ENCODE measurements at regions not wholly inside any gene's neighbourhood (a gene's known extent, or its start where the extent isn't known, plus 50 kb on each side); places are given as distances from the start of the nearest gene placed in this dataset.

GRCh38 chr1:213613549-213613948, 374.2 kb upstream of the PROX1 start:
- TF ChIP-seq CTCF (IDR thresholded peaks at IDR 0.05; ENCODE audit: extremely low read depth, low read depth, low read length): no peak
- no peak for DNase-seq (ENCODE audit: insufficient read length, low spot score, missing footprints)

GRCh38 chr1:213615226-213615916, 372.4 kb upstream of the PROX1 start:
- Histone ChIP-seq H3K4me3 (ENCODE audit: insufficient read depth, low read length) (no peak overlapping the region), H4K20me1 (ENCODE audit: insufficient read depth, low read length) (no peaks in the 10 kb centered on the region), H3K4me1 (ENCODE audit: insufficient read depth, low read length) (no peaks in the 10 kb centered on the region), H3K27me3 (ENCODE audit: insufficient read depth, low read length) (no peaks in the 10 kb centered on the region), H3K9me3 (ENCODE audit: low read depth, low read length) (peaks cover 3% of the 10 kb centered on the region), H3K79me2 (ENCODE audit: insufficient read depth, low read length) (no peaks in the 10 kb centered on the region), H3K27ac (ENCODE audit: low read depth, low read length) (no peak overlapping the region), H3K4me2 (ENCODE audit: insufficient read depth, low read length) (no peak overlapping the region), H3K36me3 (ENCODE audit: insufficient read depth, low read length) (no peaks in the 10 kb centered on the region), H2AFZ (ENCODE audit: low read length) (no peak overlapping the region)
- TF ChIP-seq CTCF (IDR thresholded peaks at IDR 0.05; ENCODE audit: extremely low read depth, low read depth, low read length): no peak
- DNase-seq (ENCODE audit: insufficient read length, low spot score, missing footprints): no peak

More at GRCh38 chr1:213613549-213613948, 374.2 kb upstream of the PROX1 start:
- H4K20me1 ChIP-seq (ENCODE audit: insufficient read depth, low read length): no peaks in the 10 kb centered on the region
- no peaks in the 10 kb centered on the region for H3K27me3 ChIP-seq (ENCODE audit: insufficient read depth, low read length)
- H3K4me1 ChIP-seq (ENCODE audit: insufficient read depth, low read length): no peaks in the 10 kb centered on the region
- no peaks in the 10 kb centered on the region for H3K79me2 ChIP-seq (ENCODE audit: insufficient read depth, low read length)
- no peak overlapping the region for H3K4me2 ChIP-seq (ENCODE audit: insufficient read depth, low read length)
- H3K4me3 ChIP-seq (ENCODE audit: insufficient read depth, low read length): no peak overlapping the region
- no peak overlapping the region for H3K27ac ChIP-seq (ENCODE audit: low read depth, low read length)
- no peak overlapping the region for H2AFZ ChIP-seq (ENCODE audit: low read length)
- peaks cover 5% of the 10 kb centered on the region for H3K9me3 ChIP-seq (ENCODE audit: low read depth, low read length)
- no peaks in the 10 kb centered on the region for H3K36me3 ChIP-seq (ENCODE audit: insufficient read depth, low read length)

GRCh38 chr1:213617133-213617532, 370.6 kb upstream of the PROX1 start:
- H3K36me3 ChIP-seq (ENCODE audit: insufficient read depth, low read length): no peaks in the 10 kb centered on the region
- no peak for DNase-seq (ENCODE audit: insufficient read length, low spot score, missing footprints)
- no peak overlapping the region for H3K4me3 ChIP-seq (ENCODE audit: insufficient read depth, low read length)
- no peak overlapping the region for H3K27ac ChIP-seq (ENCODE audit: low read depth, low read length)
- H3K4me2 ChIP-seq (ENCODE audit: insufficient read depth, low read length): no peak overlapping the region
- no peaks in the 10 kb centered on the region for H3K9me3 ChIP-seq (ENCODE audit: low read depth, low read length)
- TF ChIP-seq CTCF (IDR thresholded peaks at IDR 0.05; ENCODE audit: extremely low read depth, low read depth, low read length): no peak
- no peaks in the 10 kb centered on the region for H4K20me1 ChIP-seq (ENCODE audit: insufficient read depth, low read length)
- H3K79me2 ChIP-seq (ENCODE audit: insufficient read depth, low read length): no peaks in the 10 kb centered on the region
- H3K27me3 ChIP-seq (ENCODE audit: insufficient read depth, low read length): no peaks in the 10 kb centered on the region
- H3K4me1 ChIP-seq (ENCODE audit: insufficient read depth, low read length): no peaks in the 10 kb centered on the region
- no peak overlapping the region for H2AFZ ChIP-seq (ENCODE audit: low read length)

- Histone ChIP-seq H3K4me1 (ENCODE audit: insufficient read depth, low read length) (no peaks in the 10 kb centered on the region), H3K27me3 (ENCODE audit: insufficient read depth, low read length) (no peaks in the 10 kb centered on the region), H4K20me1 (ENCODE audit: insufficient read depth, low read length) (no peaks in the 10 kb centered on the region), H3K79me2 (ENCODE audit: insufficient read depth, low read length) (no peaks in the 10 kb centered on the region), H3K4me2 (ENCODE audit: insufficient read depth, low read length) (no peak overlapping the region), H3K27ac (ENCODE audit: low read depth, low read length) (no peak overlapping the region), H3K9me3 (ENCODE audit: low read depth, low read length) (no peaks in the 10 kb centered on the region), H3K4me3 (ENCODE audit: insufficient read depth, low read length) (no peak overlapping the region), H2AFZ (ENCODE audit: low read length) (no peak overlapping the region), H3K36me3 (ENCODE audit: insufficient read depth, low read length) (no peaks in the 10 kb centered on the region)
- TF ChIP-seq CTCF (IDR thresholded peaks at IDR 0.05; ENCODE audit: extremely low read depth, low read depth, low read length): no peak
- DNase-seq (ENCODE audit: insufficient read length, low spot score, missing footprints): no peak
Observed at GRCh38 chr1:213618094-213618493, 369.7 kb upstream of the PROX1 start.
